ENCODE measurements at regions not wholly inside any gene's neighbourhood (a gene's known extent, or its start where the extent isn't known, plus 50 kb on each side); places are given as distances from the start of the nearest gene placed in this dataset.
"Not testable (repeated sequence)": the region's sequence is repeated elsewhere in the genome, so short reads cannot be mapped to it uniquely, and the experiment has no call there.

GRCh38 chr13:96934889-96935489 lies 59.3 kb downstream of the OXGR1 start:
- Histone ChIP-seq H3K9me3 (replicated peaks; ENCODE audit: low read length) (no peaks in the 10 kb centered on the region), H3K4me3 (ENCODE audit: low read length) (no peak overlapping the region), H3K4me2 (ENCODE audit: low read length) (no peak overlapping the region), H3K27me3 (ENCODE audit: control insufficient read depth, insufficient read depth, low read length) (no peaks in the 10 kb centered on the region), H3K4me1 (ENCODE audit: control insufficient read depth, insufficient read depth, low read length) (no peaks in the 10 kb centered on the region), H3K36me3 (ENCODE audit: insufficient read depth, low read length) (no peaks in the 10 kb centered on the region), H3K9ac (ENCODE audit: low read depth, low read length) (no peak overlapping the region)

DNA sequence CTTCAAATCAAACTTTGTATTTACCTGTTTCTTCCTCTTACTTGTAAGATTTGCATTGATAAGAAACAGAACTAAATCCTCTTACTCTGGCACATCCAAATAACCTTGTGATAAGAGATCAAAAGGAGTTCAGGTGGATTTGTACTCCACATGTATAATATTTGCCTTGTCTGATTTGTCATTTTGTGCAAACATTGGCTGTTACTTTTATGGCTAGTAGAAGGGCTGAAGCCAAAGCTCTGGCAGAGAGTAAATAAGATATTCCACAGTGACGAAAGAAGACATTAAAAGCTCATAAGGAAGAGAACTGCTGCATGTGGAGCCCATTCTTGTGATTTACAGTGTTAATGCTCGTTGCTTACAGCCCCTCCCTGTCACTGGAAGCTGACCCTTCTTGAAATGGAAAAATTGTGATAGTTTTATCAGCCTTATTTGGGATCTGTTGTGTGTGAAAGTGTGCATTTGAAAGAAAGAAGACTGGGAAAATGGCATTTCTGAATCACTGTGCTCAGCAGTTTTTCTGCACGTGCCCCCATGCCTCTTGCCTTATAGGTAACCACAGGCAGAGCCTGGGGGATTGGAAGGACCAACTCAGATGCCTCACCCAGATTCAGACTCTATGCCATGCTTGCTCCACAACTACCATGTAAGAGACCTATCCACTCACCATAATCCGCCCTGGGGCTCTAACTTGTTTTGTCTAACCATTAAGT lies 68.2 kb downstream of the OXGR1 start:
- Histone ChIP-seq H3K27me3 (ENCODE audit: control insufficient read depth, insufficient read depth, low read length) (no peaks in the 10 kb centered on the region), H3K9ac (ENCODE audit: low read depth, low read length) (no peak overlapping the region), H3K4me1 (ENCODE audit: control insufficient read depth, insufficient read depth, low read length) (no peaks in the 10 kb centered on the region), H3K9me3 (replicated peaks; ENCODE audit: low read length) (no peaks in the 10 kb centered on the region), H3K4me2 (ENCODE audit: low read length) (no peak overlapping the region), H3K36me3 (ENCODE audit: insufficient read depth, low read length) (no peaks in the 10 kb centered on the region), H3K4me3 (ENCODE audit: low read length) (no peak overlapping the region)

GRCh38 chr13:96925477-96925876 lies 68.8 kb downstream of the OXGR1 start:
- Histone ChIP-seq H3K27me3 (ENCODE audit: control insufficient read depth, insufficient read depth, low read length) (no peaks in the 10 kb centered on the region), H3K4me3 (ENCODE audit: low read length) (no peak overlapping the region), H3K4me2 (ENCODE audit: low read length) (no peak overlapping the region), H3K9me3 (replicated peaks; ENCODE audit: low read length) (no peaks in the 10 kb centered on the region), H3K9ac (ENCODE audit: low read depth, low read length) (no peak overlapping the region), H3K4me1 (ENCODE audit: control insufficient read depth, insufficient read depth, low read length) (no peaks in the 10 kb centered on the region), H3K36me3 (ENCODE audit: insufficient read depth, low read length) (no peaks in the 10 kb centered on the region)

GRCh38 chr13:96918861-96919631 lies 75.2 kb downstream of the OXGR1 start:
- H3K9ac ChIP-seq (ENCODE audit: low read depth, low read length); H3K4me1 ChIP-seq (ENCODE audit: control insufficient read depth, insufficient read depth, low read length); H3K4me3 ChIP-seq (ENCODE audit: low read length); H3K27me3 ChIP-seq (ENCODE audit: control insufficient read depth, insufficient read depth, low read length); H3K9me3 ChIP-seq (replicated peaks; ENCODE audit: low read length); H3K36me3 ChIP-seq (ENCODE audit: insufficient read depth, low read length); H3K4me2 ChIP-seq (ENCODE audit: low read length): not testable (repeated sequence)

DNA sequence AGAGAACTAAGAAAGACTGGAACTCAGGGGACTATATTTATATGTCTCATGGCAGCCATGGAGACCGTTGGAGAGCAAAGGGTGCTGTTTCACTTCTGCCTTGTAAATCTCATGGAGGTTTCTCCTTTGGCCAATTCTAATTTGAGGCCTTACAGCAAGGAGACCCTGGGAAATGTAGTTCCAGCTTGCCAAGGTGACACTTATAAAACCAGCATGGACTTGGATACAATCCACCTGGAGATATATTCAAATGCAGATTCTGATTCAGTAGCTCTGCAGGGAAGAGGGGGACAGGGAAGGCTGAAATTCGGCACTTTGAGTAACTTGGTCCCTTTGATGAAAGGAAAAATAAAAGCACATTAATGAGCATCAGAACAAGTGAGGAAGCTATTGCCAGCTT lies 90.0 kb downstream of the OXGR1 start:
- H3K9ac ChIP-seq (ENCODE audit: low read depth, low read length) = no peak overlapping the region
- no peak overlapping the region for H3K4me2 ChIP-seq (ENCODE audit: low read length)
- no peaks in the 10 kb centered on the region for H3K9me3 ChIP-seq (replicated peaks; ENCODE audit: low read length)
- no peaks in the 10 kb centered on the region for H3K27me3 ChIP-seq (ENCODE audit: control insufficient read depth, insufficient read depth, low read length)
- no peak overlapping the region for H3K4me3 ChIP-seq (ENCODE audit: low read length)
- peaks cover under 1% of the 10 kb centered on the region for H3K4me1 ChIP-seq (ENCODE audit: control insufficient read depth, insufficient read depth, low read length)
- H3K36me3 ChIP-seq (ENCODE audit: insufficient read depth, low read length) = no peaks in the 10 kb centered on the region

- H3K36me3 ChIP-seq (ENCODE audit: insufficient read depth, low read length) = no peaks in the 10 kb centered on the region
- no peak overlapping the region for H3K4me3 ChIP-seq (ENCODE audit: low read length)
- H3K4me2 ChIP-seq (ENCODE audit: low read length) = no peak overlapping the region
- H3K9ac ChIP-seq (ENCODE audit: low read depth, low read length) = no peak overlapping the region
- H3K4me1 ChIP-seq (ENCODE audit: control insufficient read depth, insufficient read depth, low read length) = peaks cover 10% of the 10 kb centered on the region
- H3K27me3 ChIP-seq (ENCODE audit: control insufficient read depth, insufficient read depth, low read length) = no peaks in the 10 kb centered on the region
- no peaks in the 10 kb centered on the region for H3K9me3 ChIP-seq (replicated peaks; ENCODE audit: low read length)
These were observed 91.2 kb downstream of the OXGR1 start for GRCh38 chr13:96903085-96903484.

DNA sequence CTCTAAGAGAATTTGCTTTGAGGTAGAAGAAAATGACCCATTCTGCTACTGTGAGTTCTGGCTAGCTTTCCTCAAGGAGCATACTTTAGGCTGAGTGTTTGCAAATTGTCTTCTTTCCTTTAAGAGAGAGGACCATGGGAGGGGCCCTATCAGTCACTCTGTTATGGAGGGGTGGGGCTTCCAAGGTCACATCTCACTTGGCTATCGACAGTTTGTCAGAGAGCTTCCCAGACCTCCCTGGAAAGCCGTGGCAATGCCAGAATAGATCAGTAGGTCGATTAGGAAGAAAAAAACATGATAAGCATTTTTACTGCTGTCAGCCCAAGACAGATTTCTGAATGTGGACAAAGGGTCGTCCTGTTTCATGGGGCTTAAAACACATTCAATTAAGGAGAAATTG lies 93.3 kb downstream of the OXGR1 start:
- H3K27me3 ChIP-seq (ENCODE audit: control insufficient read depth, insufficient read depth, low read length) = no peaks in the 10 kb centered on the region
- H3K4me1 ChIP-seq (ENCODE audit: control insufficient read depth, insufficient read depth, low read length) = peaks cover 15% of the 10 kb centered on the region
- H3K9ac ChIP-seq (ENCODE audit: low read depth, low read length) = no peak overlapping the region
- H3K4me2 ChIP-seq (ENCODE audit: low read length) = no peak overlapping the region
- no peaks in the 10 kb centered on the region for H3K36me3 ChIP-seq (ENCODE audit: insufficient read depth, low read length)
- no peaks in the 10 kb centered on the region for H3K9me3 ChIP-seq (replicated peaks; ENCODE audit: low read length)
- H3K4me3 ChIP-seq (ENCODE audit: low read length) = no peak overlapping the region

DNA sequence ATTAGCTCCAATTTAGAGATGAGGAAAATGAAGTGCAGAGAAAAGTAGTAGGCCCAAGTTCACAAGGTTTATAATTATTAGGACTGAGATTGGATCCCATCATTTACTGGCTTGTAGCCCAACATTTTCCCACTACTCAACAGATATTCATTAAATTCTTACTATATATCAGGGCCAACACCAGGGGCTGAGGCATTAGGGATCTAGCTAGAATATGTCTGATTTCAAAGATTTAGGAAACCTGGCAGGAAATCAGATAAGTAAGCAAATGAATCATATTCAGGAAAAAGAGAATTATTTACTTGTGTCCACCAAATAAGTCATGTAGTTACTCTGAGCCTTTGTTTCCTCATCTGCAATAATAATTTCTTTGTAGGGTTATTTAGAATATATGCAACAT lies 94.3 kb downstream of the OXGR1 start:
- no peaks in the 10 kb centered on the region for H3K27me3 ChIP-seq (ENCODE audit: control insufficient read depth, insufficient read depth, low read length)
- no peaks in the 10 kb centered on the region for H3K9me3 ChIP-seq (replicated peaks; ENCODE audit: low read length)
- H3K4me2 ChIP-seq (ENCODE audit: low read length) = no peak overlapping the region
- peaks cover 15% of the 10 kb centered on the region for H3K4me1 ChIP-seq (ENCODE audit: control insufficient read depth, insufficient read depth, low read length)
- H3K9ac ChIP-seq (ENCODE audit: low read depth, low read length) = no peak overlapping the region
- no peak overlapping the region for H3K4me3 ChIP-seq (ENCODE audit: low read length)
- H3K36me3 ChIP-seq (ENCODE audit: insufficient read depth, low read length) = no peaks in the 10 kb centered on the region

- Histone ChIP-seq H3K27me3 (ENCODE audit: control insufficient read depth, insufficient read depth, low read length) (no peaks in the 10 kb centered on the region), H3K4me2 (ENCODE audit: low read length) (peak overlapping the region; percentile 4), H3K9me3 (replicated peaks; ENCODE audit: low read length) (no peaks in the 10 kb centered on the region), H3K4me3 (ENCODE audit: low read length) (no peak overlapping the region), H3K9ac (ENCODE audit: low read depth, low read length) (no peak overlapping the region), H3K4me1 (ENCODE audit: control insufficient read depth, insufficient read depth, low read length) (peaks cover 15% of the 10 kb centered on the region), H3K36me3 (ENCODE audit: insufficient read depth, low read length) (no peaks in the 10 kb centered on the region)
These were observed 95.5 kb downstream of the OXGR1 start for GRCh38 chr13:96898646-96899254.

DNA sequence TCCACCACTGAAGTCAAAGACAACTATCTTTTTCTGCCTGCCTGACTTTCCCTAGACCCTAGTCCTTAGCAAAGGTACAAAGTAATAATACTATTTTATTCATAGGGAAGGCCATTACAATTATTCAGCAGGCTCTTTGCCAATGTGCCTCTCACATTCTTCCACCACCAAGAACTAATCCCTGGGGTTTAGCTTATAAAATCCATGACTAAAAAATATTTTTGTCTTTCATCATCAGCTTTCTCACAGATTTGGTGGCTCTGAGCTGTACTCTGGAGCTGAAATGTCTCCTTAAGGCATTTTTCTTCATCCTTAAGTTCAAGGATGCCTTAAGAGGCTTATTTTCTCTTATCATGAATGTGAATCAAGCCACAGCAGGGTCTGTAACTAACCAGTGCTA lies 96.1 kb downstream of the OXGR1 start:
- no peaks in the 10 kb centered on the region for H3K36me3 ChIP-seq (ENCODE audit: insufficient read depth, low read length)
- H3K4me1 ChIP-seq (ENCODE audit: control insufficient read depth, insufficient read depth, low read length) = peaks cover 15% of the 10 kb centered on the region
- no peaks in the 10 kb centered on the region for H3K27me3 ChIP-seq (ENCODE audit: control insufficient read depth, insufficient read depth, low read length)
- no peak overlapping the region for H3K9ac ChIP-seq (ENCODE audit: low read depth, low read length)
- no peaks in the 10 kb centered on the region for H3K9me3 ChIP-seq (replicated peaks; ENCODE audit: low read length)
- H3K4me3 ChIP-seq (ENCODE audit: low read length) = no peak overlapping the region
- H3K4me2 ChIP-seq (ENCODE audit: low read length) = peak overlapping the region; percentile 4
